A549 (cell line): ENCODE measurements at regions not wholly inside any gene's neighbourhood (a gene's known extent, or its start where the extent isn't known, plus 50 kb on each side); places are given as distances from the start of the nearest gene placed in this dataset.

Experiments
- ATAC-seq, 2 experiments: fragments of 200-7000 bp in 1 of 2; fragments of >200 bp in 1 of 2; cut with Nextera tagmentation in 1 of 2; cut with Tn5 transposase in 1 of 2; 3 replicates each; pipeline versions ENCODE4 v1.8.0 to v1.9.1; 2018 to 2020; ENCODE audit warnings: mild to moderate bottlenecking in 1 of 2, moderate library complexity in 1 of 2
- CTCF ChIA-PET: fragments of 300-600 bp; sonication (Branson Sonifier 250); formaldehyde crosslinking; extraction: SDS; loops from one replicate; lab custom pipeline; 2021; ENCODE audit warnings: antibody characterized with exemption, inconsistent platforms; lab: Yijun Ruan, JAX
- POLR2A ChIA-PET: fragments of 350-600 bp; formaldehyde crosslinking; extraction: SDS; loops from one replicate; lab custom pipeline; 2021; ENCODE audit warnings: antibody characterized with exemption, inconsistent platforms; lab: Yijun Ruan, JAX
- DNase-seq, 2 experiments: peaks; one replicate each; pipeline versions ENCODE4 v3.0.0 to v3.0.0-alpha.2; 2011 to 2016; ENCODE audit warnings: low read depth in 1 of 2, low spot score in 1 of 2
- FAIRE-seq: peaks from 2 replicates; lab custom pipeline; 2011; peaks lifted over from hg19 to GRCh38; lab: Jason Lieb, UNC
- H3K27ac ChIP-seq, 2 experiments: fragments of >200 bp; sonication (Bioruptor Twin); formaldehyde crosslinking; 3 replicates each; pipeline ENCODE4 v1.5.1; 2016 to 2017
- H3K4me1 ChIP-seq: fragments of >200 bp; sonication (Bioruptor Twin); formaldehyde crosslinking; 3 replicates; pipeline ENCODE4 v1.6.1; 2016
- H3K4me2 ChIP-seq: fragments of >200 bp; sonication (Bioruptor Twin); formaldehyde crosslinking; 3 replicates; pipeline ENCODE4 v1.6.1; 2016
- H3K4me3 ChIP-seq: fragments of >200 bp; sonication (Bioruptor Twin); formaldehyde crosslinking; 3 replicates; pipeline ENCODE4 v1.5.1; 2016
- H3K9me3 ChIP-seq: fragments of >200 bp; sonication (Bioruptor Twin); formaldehyde crosslinking; 3 replicates; pipeline ENCODE4 v1.6.1; 2016
- BCL3 ChIP-seq: fragments of >200 bp; sonication (Bioruptor Twin); formaldehyde crosslinking; IDR thresholded peaks from 3 replicates; pipeline ENCODE4 v1.6.1; 2016
- BHLHE40 ChIP-seq: IDR thresholded peaks from 2 replicates; pipeline ENCODE4 v1.6.1; 2012; ENCODE audit warnings: low read depth, low read length, inconsistent platforms
- CBX8 ChIP-seq: fragments of 200-600 bp; sonication (generic); IDR thresholded peaks from 2 replicates; pipeline ENCODE4 v1.6.1; 2016
- CHD4 ChIP-seq: fragments of 200-600 bp; sonication (generic); IDR thresholded peaks from 2 replicates; pipeline ENCODE4 v1.6.1; 2016; ENCODE audit warnings: antibody characterized with exemption, mild to moderate bottlenecking, borderline replicate concordance
- E2F6 ChIP-seq: IDR thresholded peaks from 2 replicates; pipeline ENCODE4 v1.6.1; 2012; ENCODE audit warnings: low read depth, borderline replicate concordance
- EHF ChIP-seq: fragments of 250-450 bp; sonication (Bioruptor Pico); IDR thresholded peaks from 2 replicates; pipeline ENCODE4 v1.5.0; 2020; ENCODE audit warnings: mild to moderate bottlenecking
- FOXS1 ChIP-seq: fragments of 250-450 bp; sonication (Bioruptor Pico); IDR thresholded peaks from 2 replicates; pipeline ENCODE4 v1.5.0; 2020; ENCODE audit warnings: mild to moderate bottlenecking, moderate library complexity
- GATA3 ChIP-seq: IDR thresholded peaks from 2 replicates; pipeline ENCODE4 v1.6.1; 2012; ENCODE audit warnings: borderline replicate concordance
- HDAC2 ChIP-seq: fragments of 200-600 bp; sonication (generic); IDR thresholded peaks from 2 replicates; pipeline ENCODE4 v1.6.1; 2016
- HEYL ChIP-seq: fragments of 250-450 bp; sonication (Bioruptor Pico); IDR thresholded peaks from 2 replicates; pipeline ENCODE4 v1.8.0; 2021; ENCODE audit warnings: mild to moderate bottlenecking, moderate library complexity
- HMGXB4 ChIP-seq: fragments of 250-450 bp; sonication (Bioruptor Pico); IDR thresholded peaks from 2 replicates; pipeline ENCODE4 v1.5.0; 2021; ENCODE audit warnings: mild to moderate bottlenecking, moderate library complexity, borderline replicate concordance
- JUN ChIP-seq, 2 experiments: fragments of >200 bp; sonication (Bioruptor Twin); formaldehyde crosslinking; IDR thresholded peaks; 2 replicates in 1 of 2; 3 replicates in 1 of 2; pipeline ENCODE4 v1.6.1; 2016 to 2017
- KDM1A ChIP-seq: fragments of 200-600 bp; sonication (generic); IDR thresholded peaks from 2 replicates; pipeline ENCODE4 v1.6.1; 2016; ENCODE audit warnings: low read depth, mild to moderate bottlenecking
- KDM5A ChIP-seq: fragments of 200-600 bp; sonication (generic); IDR thresholded peaks from 2 replicates; pipeline ENCODE4 v1.6.1; 2016; ENCODE audit warnings: antibody characterized with exemption, mild to moderate bottlenecking
- MYC ChIP-seq: IDR thresholded peaks from 2 replicates; pipeline ENCODE4 v1.6.1; 2012; ENCODE audit warnings: mild to moderate bottlenecking, inconsistent platforms, low read length, improper control_type of control experiment, borderline replicate concordance
- NR3C1 ChIP-seq: fragments of >200 bp; sonication (Bioruptor Twin); formaldehyde crosslinking; IDR thresholded peaks from 3 replicates; pipeline ENCODE4 v1.6.1; 2017
- PBX3 ChIP-seq: IDR thresholded peaks from 2 replicates; pipeline ENCODE4 v1.6.1; 2012
- PHF8 ChIP-seq: fragments of 200-600 bp; sonication (generic); IDR thresholded peaks from 2 replicates; pipeline ENCODE4 v1.6.1; 2016; ENCODE audit warnings: low read depth, mild to moderate bottlenecking, antibody characterized with exemption, moderate library complexity, borderline replicate concordance
- POLR2A ChIP-seq: IDR thresholded peaks from 2 replicates; pipeline ENCODE4 v1.6.1; 2012; ENCODE audit warnings: mild to moderate bottlenecking, low read length
- POLR2AphosphoS2 ChIP-seq: conservative IDR thresholded peaks from 2 replicates; pipeline ENCODE4 v1.6.1; 2012; ENCODE audit warnings: low read length, improper control_type of control experiment, inconsistent platforms
- RAD21 ChIP-seq, 2 experiments: fragments of >200 bp in 1 of 2; sonication (Bioruptor Twin) in 1 of 2; formaldehyde crosslinking in 1 of 2; IDR thresholded peaks in 1 of 2; conservative IDR thresholded peaks in 1 of 2; 2 replicates in 1 of 2; 3 replicates in 1 of 2; pipeline ENCODE4 v1.6.1; 2012 to 2018; ENCODE audit warnings: inconsistent platforms in 1 of 2
- RNF2 ChIP-seq: fragments of 200-600 bp; sonication (generic); IDR thresholded peaks from 2 replicates; pipeline ENCODE4 v1.6.1; 2016; ENCODE audit warnings: low read depth, mild to moderate bottlenecking, antibody characterized with exemption, moderate library complexity, borderline replicate concordance
- SMC3 ChIP-seq: fragments of >200 bp; sonication (Bioruptor Twin); formaldehyde crosslinking; IDR thresholded peaks from 3 replicates; pipeline ENCODE4 v1.6.1; 2018; ENCODE audit warnings: inconsistent platforms
- TP53 ChIP-seq: fragments of 250-450 bp; sonication (Bioruptor Pico); IDR thresholded peaks from 2 replicates; pipeline ENCODE4 v1.5.0; 2021; ENCODE audit warnings: mild to moderate bottlenecking, moderate library complexity
- USF2 ChIP-seq: fragments of 450-650 bp; IDR thresholded peaks from 2 replicates; pipeline ENCODE4 v1.6.1; 2014; ENCODE audit warnings: antibody characterized with exemption
- ZC3H11A ChIP-seq: fragments of 450-650 bp; IDR thresholded peaks from 2 replicates; pipeline ENCODE4 v1.6.1; 2014; ENCODE audit warnings: antibody characterized with exemption, mild to moderate bottlenecking
- ZNF302 ChIP-seq: fragments of 250-450 bp; sonication (Bioruptor Pico); IDR thresholded peaks from 2 replicates; pipeline ENCODE4 v1.9.0; 2021; ENCODE audit warnings: inconsistent platforms, mild to moderate bottlenecking, moderate library complexity
- ZSCAN20 ChIP-seq: fragments of 250-450 bp; sonication (Bioruptor Pico); IDR thresholded peaks from 2 replicates; pipeline ENCODE4 v1.8.0; 2022; ENCODE audit warnings: mild to moderate bottlenecking, moderate library complexity
- WGBS: methylation state at CpG from one replicate; pipeline ENCODE4 v1.1.6; 2017; ENCODE audit errors: missing lambda C conversion rate; 5-methylcytosine and 5-hydroxymethylcytosine counted together

GRCh38 chr11:134759855-134760254 lies 347.8 kb upstream of the B3GAT1 start:
- Histone ChIP-seq H3K4me3 (no peak overlapping the region), H3K4me2 (no peak overlapping the region), H3K4me1 (no peaks in the 10 kb centered on the region), H3K27ac (no peak overlapping the region), H3K9me3 (no peaks in the 10 kb centered on the region)
- no peak for FAIRE-seq
- ChIA-PET POLR2A (no interaction called here), CTCF (no interaction called here)
- no peak for DNase-seq
- TF ChIP-seq KDM1A (no peak), PHF8 (no peak), HEYL (no peak), BCL3 (no peak), SMC3 (no peak), KDM5A (no peak), HDAC2 (no peak), CBX8 (no peak), USF2 (no peak), JUN (IDR thresholded peaks at IDR 0.05) (no peak), CHD4 (no peak), ZSCAN20 (CRISPR knock-in tag) (no peak)
- no peak for ATAC-seq
- no CpG with 5 or more reads among the region's 11 CpGs for WGBS

- no peak overlapping the region for H3K4me3 ChIP-seq
- ChIA-PET CTCF (no interaction called here), POLR2A (no interaction called here)
- ATAC-seq = no peak
- TF ChIP-seq BCL3 (no peak), FOXS1 (no peak)
- no peak overlapping the region for H3K27ac ChIP-seq
- no peaks in the 10 kb centered on the region for H3K9me3 ChIP-seq
- no peaks in the 10 kb centered on the region for H3K4me1 ChIP-seq
- 2% methylated on average over 5 of the region's 11 CpGs for WGBS
- no peak overlapping the region for H3K4me2 ChIP-seq
- FAIRE-seq = no peak
- DNase-seq = no peak
These were observed 347.2 kb upstream of the B3GAT1 start for GRCh38 chr11:134759274-134759673.

GRCh38 chr11:134758342-134758931 lies 346.4 kb upstream of the B3GAT1 start:
- FAIRE-seq = no peak
- CTCF ChIA-PET = no interaction called here
- 36% methylated on average over 4 of the region's 10 CpGs for WGBS
- H3K4me2 ChIP-seq = no peak overlapping the region
- POLR2A ChIA-PET = no interaction called here
- H3K4me1 ChIP-seq = no peaks in the 10 kb centered on the region
- ATAC-seq = no peak
- no peak overlapping the region for H3K27ac ChIP-seq
- DNase-seq = no peak
- TF ChIP-seq POLR2AphosphoS2 (no peak), E2F6 (no peak), TP53 (CRISPR knock-in tag) (no peak), MYC (no peak), RAD21 (conservative IDR thresholded peaks at IDR 0.05 in 1 of 2, IDR thresholded peaks at IDR 0.05 in 1 of 2) (no peak), ZNF302 (CRISPR knock-in tag) (no peak), NR3C1 (no peak), BHLHE40 (no peak), POLR2A (no peak), GATA3 (no peak), HMGXB4 (CRISPR knock-in tag) (no peak), ZC3H11A (no peak), RNF2 (no peak), PBX3 (no peak), EHF (CRISPR knock-in tag) (no peak)
- H3K4me3 ChIP-seq = no peak overlapping the region
- no peaks in the 10 kb centered on the region for H3K9me3 ChIP-seq
